ENCODE measurements at regions not wholly inside any gene's neighbourhood (a gene's known extent, or its start where the extent isn't known, plus 50 kb on each side); places are given as distances from the start of the nearest gene placed in this dataset.

DNA sequence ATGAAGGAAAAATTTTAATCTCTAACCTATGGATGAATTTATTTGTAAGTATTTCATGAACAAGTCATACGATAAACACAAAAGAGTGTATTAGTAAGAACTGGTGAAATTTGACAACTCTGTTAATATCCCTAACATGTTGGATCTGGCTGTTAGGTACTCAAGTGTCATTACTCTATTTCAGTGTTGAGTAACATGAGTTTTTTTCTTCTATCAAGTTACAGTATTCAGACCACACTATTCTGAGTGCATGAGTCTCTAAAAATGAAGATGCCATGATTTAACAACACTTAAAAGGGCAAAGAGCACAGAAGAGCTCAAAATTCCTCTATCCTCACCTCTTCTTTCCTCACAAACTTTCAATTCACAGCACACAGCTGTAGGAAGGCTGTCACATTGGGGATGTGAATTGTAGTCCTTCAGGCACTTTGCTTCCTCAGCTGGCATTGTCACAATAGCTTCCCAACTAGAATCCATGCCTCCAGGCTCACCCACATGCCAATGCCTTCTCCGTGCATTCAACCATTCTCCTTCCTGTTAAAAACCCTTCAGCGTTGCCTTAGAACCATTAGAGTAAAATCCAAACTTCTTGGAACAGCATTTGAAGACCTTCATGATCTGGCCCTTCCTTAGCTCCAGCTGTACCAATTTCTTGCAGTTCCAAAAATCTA lies 73.7 kb upstream of the DBX2 start:
- Mint-ChIP-seq H3K27ac (no peak overlapping the region), H3K4me1 (ENCODE audit: low read depth) (no peaks in the 10 kb centered on the region), H3K27me3 (ENCODE audit: insufficient read depth) (peaks cover 7% of the 10 kb centered on the region), H3K9me3 (no peaks in the 10 kb centered on the region), H3K36me3 (ENCODE audit: low read depth) (no peaks in the 10 kb centered on the region), H3K4me3 (no peak overlapping the region)
- TF ChIP-seq, protein P1, sequence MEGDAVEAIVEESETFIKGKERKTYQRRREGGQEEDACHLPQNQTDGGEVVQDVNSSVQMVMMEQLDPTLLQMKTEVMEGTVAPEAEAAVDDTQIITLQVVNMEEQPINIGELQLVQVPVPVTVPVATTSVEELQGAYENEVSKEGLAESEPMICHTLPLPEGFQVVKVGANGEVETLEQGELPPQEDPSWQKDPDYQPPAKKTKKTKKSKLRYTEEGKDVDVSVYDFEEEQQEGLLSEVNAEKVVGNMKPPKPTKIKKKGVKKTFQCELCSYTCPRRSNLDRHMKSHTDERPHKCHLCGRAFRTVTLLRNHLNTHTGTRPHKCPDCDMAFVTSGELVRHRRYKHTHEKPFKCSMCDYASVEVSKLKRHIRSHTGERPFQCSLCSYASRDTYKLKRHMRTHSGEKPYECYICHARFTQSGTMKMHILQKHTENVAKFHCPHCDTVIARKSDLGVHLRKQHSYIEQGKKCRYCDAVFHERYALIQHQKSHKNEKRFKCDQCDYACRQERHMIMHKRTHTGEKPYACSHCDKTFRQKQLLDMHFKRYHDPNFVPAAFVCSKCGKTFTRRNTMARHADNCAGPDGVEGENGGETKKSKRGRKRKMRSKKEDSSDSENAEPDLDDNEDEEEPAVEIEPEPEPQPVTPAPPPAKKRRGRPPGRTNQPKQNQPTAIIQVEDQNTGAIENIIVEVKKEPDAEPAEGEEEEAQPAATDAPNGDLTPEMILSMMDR (IDR thresholded peaks at IDR 0.05) = no peak
- no peak for DNase-seq

DNA sequence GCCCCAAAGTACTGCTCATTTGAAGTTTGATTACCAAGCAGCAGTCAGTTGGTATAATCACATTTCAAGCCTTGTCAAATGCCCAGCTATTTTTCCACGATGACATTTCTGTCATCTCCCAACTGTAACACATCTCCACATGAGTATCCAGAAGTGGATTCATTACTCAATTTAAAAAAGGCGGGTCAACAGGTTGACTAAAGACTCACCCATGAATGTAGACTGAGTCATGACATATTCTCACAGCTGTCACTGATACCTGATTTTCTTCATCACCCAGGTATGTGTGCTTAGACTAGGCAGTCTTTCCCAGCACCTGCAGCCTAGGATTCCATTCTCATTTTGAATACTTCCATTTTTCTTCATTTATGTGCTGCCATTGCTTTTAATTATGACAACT lies 75.1 kb upstream of the DBX2 start:
- TF ChIP-seq, protein P1 (IDR thresholded peaks at IDR 0.05) = no peak
- Mint-ChIP-seq H3K36me3 (ENCODE audit: low read depth) (no peaks in the 10 kb centered on the region), H3K9me3 (no peaks in the 10 kb centered on the region), H3K4me3 (no peak overlapping the region), H3K27ac (no peak overlapping the region), H3K4me1 (ENCODE audit: low read depth) (no peaks in the 10 kb centered on the region), H3K27me3 (ENCODE audit: insufficient read depth) (peaks cover 7% of the 10 kb centered on the region; the same call in 1 of the 2 replicates)
- no peak for DNase-seq

GRCh38 chr12:45128637-45129036 lies 77.7 kb upstream of the DBX2 start:
- H3K36me3 Mint-ChIP-seq (ENCODE audit: low read depth) = no peaks in the 10 kb centered on the region
- H3K4me1 Mint-ChIP-seq (ENCODE audit: low read depth) = no peaks in the 10 kb centered on the region
- H3K27ac Mint-ChIP-seq = no peak overlapping the region
- H3K4me3 Mint-ChIP-seq = no peak overlapping the region
- peaks cover 9% of the 10 kb centered on the region; the same call in 1 of the 2 replicates for H3K27me3 Mint-ChIP-seq (ENCODE audit: insufficient read depth)
- H3K9me3 Mint-ChIP-seq = no peaks in the 10 kb centered on the region
- no peak for DNase-seq
- TF ChIP-seq, protein P1 (IDR thresholded peaks at IDR 0.05) = no peak

- Mint-ChIP-seq H3K4me1 (ENCODE audit: low read depth) (no peaks in the 10 kb centered on the region), H3K36me3 (ENCODE audit: low read depth) (no peaks in the 10 kb centered on the region), H3K4me3 (no peak overlapping the region), H3K27me3 (ENCODE audit: insufficient read depth) (peaks cover 17% of the 10 kb centered on the region), H3K27ac (no peak overlapping the region), H3K9me3 (no peaks in the 10 kb centered on the region)
- TF ChIP-seq, protein P1 (IDR thresholded peaks at IDR 0.05) = peak; percentile 83
- peak; percentile 54 for DNase-seq
Observed at GRCh38 chr12:45130881-45131281, 80.0 kb upstream of the DBX2 start.

DNA sequence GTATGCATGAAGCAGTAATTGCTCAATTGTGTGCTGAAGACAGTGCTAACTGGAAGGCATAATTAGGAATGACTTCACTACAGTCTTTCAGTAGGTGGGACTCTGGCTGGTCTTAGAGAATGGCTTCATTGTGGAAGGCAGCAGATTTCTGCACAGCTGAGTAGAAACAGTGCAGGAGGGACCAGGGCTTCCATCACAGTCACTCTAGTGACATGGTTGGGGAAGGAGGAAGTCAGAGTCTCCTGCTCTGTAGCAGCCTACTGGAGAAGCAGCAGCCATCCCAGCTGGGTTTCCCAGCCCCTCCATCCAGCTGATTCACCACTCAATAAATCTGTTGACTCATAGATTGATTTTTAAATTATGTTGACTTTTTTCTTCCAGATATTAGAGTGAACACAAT lies 80.6 kb upstream of the DBX2 start:
- peaks cover 17% of the 10 kb centered on the region for H3K27me3 Mint-ChIP-seq (ENCODE audit: insufficient read depth)

More for the DNA sequence above, 80.6 kb upstream of the DBX2 start:
- TF ChIP-seq, protein P1 (IDR thresholded peaks at IDR 0.05) = no peak
- Mint-ChIP-seq H3K4me1 (ENCODE audit: low read depth) (no peaks in the 10 kb centered on the region), H3K36me3 (ENCODE audit: low read depth) (no peaks in the 10 kb centered on the region), H3K9me3 (no peaks in the 10 kb centered on the region), H3K27ac (no peak overlapping the region), H3K4me3 (no peak overlapping the region)
- no peak for DNase-seq

Data from HFFc6 (cell line).